ENCODE measurements at regions not wholly inside any gene's neighbourhood (a gene's known extent, or its start where the extent isn't known, plus 50 kb on each side); places are given as distances from the start of the nearest gene placed in this dataset.

GRCh38 chr18:66317243-66318090 is 286.4 kb downstream of the CDH19 start:
- TF ChIP-seq CTCF (IDR thresholded peaks at IDR 0.05; ENCODE audit: low read depth, low read length) (no peak), EZH2phosphoT487 (IDR thresholded peaks at IDR 0.05; ENCODE audit: low read depth) (no peak)

Data from OCI-LY3 (cell line).